OCI-LY7 (cell line): ENCODE measurements at regions not wholly inside any gene's neighbourhood (a gene's known extent, or its start where the extent isn't known, plus 50 kb on each side); places are given as distances from the start of the nearest gene placed in this dataset.
"Not testable (repeated sequence)": the region's sequence is repeated elsewhere in the genome, so short reads cannot be mapped to it uniquely, and the experiment has no call there.

Experiments used
- BruUV-seq: library from RNA; stranded (reverse); fragments of 400-500 nt; replicated peaks from 2 replicates; lab custom pipeline; 2021; lab: Mats Ljungman, UMichigan
- CTCF ChIA-PET: fragments of 300-600 bp; sonication (Branson Sonifier 250); formaldehyde crosslinking; loops from one replicate; lab custom pipeline; 2022; ENCODE audit warnings: antibody characterized with exemption; ENCODE audit not compliant: unreplicated experiment; lab: Charles Lee
- POLR2A ChIA-PET: fragments of 300-600 bp; sonication (Branson Sonifier 250); formaldehyde crosslinking; loops from one replicate; lab custom pipeline; 2022; ENCODE audit warnings: antibody characterized with exemption; lab: Charles Lee
- DNase-seq: peaks from one replicate; pipeline ENCODE4 v3.0.0-alpha.2; 2015; ENCODE audit warnings: low spot score
- H2AFZ ChIP-seq: fragments of 200-600 bp; sonication (generic), shearing (Covaris generic); 2 replicates; pipeline ENCODE4 v1.6.1; 2014; ENCODE audit warnings: mild to moderate bottlenecking, antibody characterized with exemption, low read length, moderate library complexity
- H3K27ac ChIP-seq: fragments of 200-600 bp; sonication (generic); 2 replicates; pipeline ENCODE4 v1.5.1; 2014; ENCODE audit warnings: mixed run types, low read depth, mild to moderate bottlenecking, moderate library complexity, low read length, inconsistent platforms; ENCODE audit not compliant: poor library complexity, severe bottlenecking
- H3K36me3 ChIP-seq: fragments of 200-600 bp; sonication (generic); 2 replicates; pipeline ENCODE4 v1.6.1; 2014; ENCODE audit warnings: mild to moderate bottlenecking, antibody characterized with exemption, low read length, moderate library complexity, mixed read lengths; ENCODE audit not compliant: insufficient read depth
- H3K4me1 ChIP-seq: fragments of 200-600 bp; sonication (generic); 2 replicates; pipeline ENCODE4 v1.5.1; 2014; ENCODE audit warnings: mild to moderate bottlenecking, low read length; ENCODE audit not compliant: insufficient read depth, poor library complexity, severe bottlenecking
- H3K4me2 ChIP-seq: fragments of 200-600 bp; sonication (generic); 2 replicates; pipeline ENCODE4 v1.6.1; 2014; ENCODE audit warnings: mild to moderate bottlenecking, low read length
- H3K4me3 ChIP-seq: fragments of 200-600 bp; sonication (generic); 2 replicates; pipeline ENCODE4 v1.5.1; 2014; ENCODE audit warnings: mild to moderate bottlenecking, low read depth, low read length; ENCODE audit not compliant: poor library complexity, severe bottlenecking
- H3K79me2 ChIP-seq: fragments of 200-600 bp; sonication (generic); 2 replicates; pipeline ENCODE4 v1.6.1; 2016; ENCODE audit warnings: low read depth, mild to moderate bottlenecking, low read length, moderate library complexity, mixed read lengths; ENCODE audit not compliant: insufficient read depth
- H3K9me2 ChIP-seq: fragments of 200-600 bp; sonication (generic); 2 replicates; pipeline ENCODE4 v1.6.1; 2016; ENCODE audit warnings: mild to moderate bottlenecking, low read length, mixed read lengths; ENCODE audit not compliant: insufficient read depth
- H3K9me3 ChIP-seq: fragments of 200-600 bp; sonication (generic); 2 replicates; pipeline ENCODE4 v1.6.1; 2014; ENCODE audit warnings: mild to moderate bottlenecking, mixed run types, low read length, mixed read lengths
- H4K20me1 ChIP-seq: fragments of 200-600 bp; sonication (generic); 2 replicates; pipeline ENCODE4 v1.6.1; 2014; ENCODE audit warnings: mild to moderate bottlenecking, antibody characterized with exemption, low read length, moderate library complexity, mixed read lengths; ENCODE audit not compliant: insufficient read depth
- CTCF ChIP-seq: fragments of 200-600 bp; sonication (generic); conservative IDR thresholded peaks from 2 replicates; pipeline ENCODE4 v1.5.1; 2014; ENCODE audit warnings: mild to moderate bottlenecking, antibody characterized with exemption, low read length, moderate library complexity, mixed read lengths
- EZH2phosphoT487 ChIP-seq: fragments of 200-600 bp; sonication (generic); IDR thresholded peaks from 2 replicates; pipeline ENCODE4 v1.6.1; 2018; ENCODE audit warnings: low read depth, borderline replicate concordance, mild to moderate bottlenecking, mixed run types, antibody characterized with exemption, low read length, moderate library complexity, mixed read lengths
- intact Hi-C: fragments of 100-400 bp; cut with micrococcal nuclease; formaldehyde crosslinking; loops from one replicate; pipeline ENCODE4 v1.10.0; 2022; ENCODE audit not compliant: unreplicated experiment

- no peak for DNase-seq
- CTCF ChIA-PET = no interaction called here
- no TSS peak for BruUV-seq
- no peak for TF ChIP-seq CTCF
- no peak for TF ChIP-seq EZH2phosphoT487
- H4K20me1 ChIP-seq = no peaks in the 10 kb centered on the region
- H3K4me3 ChIP-seq = no peak overlapping the region
- POLR2A ChIA-PET = no interaction called here
- H3K4me2 ChIP-seq = no peak overlapping the region
- H3K36me3 ChIP-seq = no peaks in the 10 kb centered on the region
- intact Hi-C loops = no loop called here
- H3K4me1 ChIP-seq = no peaks in the 10 kb centered on the region
- no peaks in the 10 kb centered on the region for H3K9me3 ChIP-seq
- H3K27ac ChIP-seq = no peak overlapping the region
- H3K9me2 ChIP-seq = no peaks in the 10 kb centered on the region
- no peak overlapping the region for H2AFZ ChIP-seq
- no peaks in the 10 kb centered on the region for H3K79me2 ChIP-seq
These were observed 196.4 kb upstream of the KIF2B start for GRCh38 chr17:53626286-53626685.

GRCh38 chr17:53619025-53619424, 203.7 kb upstream of the KIF2B start:
- Histone ChIP-seq H3K9me2 (no peaks in the 10 kb centered on the region), H4K20me1 (no peaks in the 10 kb centered on the region), H3K9me3 (no peaks in the 10 kb centered on the region), H3K4me1 (no peaks in the 10 kb centered on the region), H3K27ac (no peak overlapping the region), H2AFZ (no peak overlapping the region), H3K36me3 (no peaks in the 10 kb centered on the region), H3K79me2 (no peaks in the 10 kb centered on the region), H3K4me3 (no peak overlapping the region), H3K4me2 (no peak overlapping the region)
- no peak for DNase-seq
- ChIA-PET POLR2A (no interaction called here), CTCF (no interaction called here)
- TF ChIP-seq CTCF (no peak), EZH2phosphoT487 (no peak)
- BruUV-seq = no TSS peak
- intact Hi-C loops = no loop called here

- POLR2A ChIA-PET, H3K4me1 ChIP-seq, H4K20me1 ChIP-seq, H3K9me2 ChIP-seq, H3K27ac ChIP-seq, intact Hi-C loops, DNase-seq, H3K36me3 ChIP-seq, H3K79me2 ChIP-seq, CTCF ChIA-PET, H3K4me2 ChIP-seq, H3K9me3 ChIP-seq, H2AFZ ChIP-seq, H3K4me3 ChIP-seq, BruUV-seq: not testable (repeated sequence)
These were observed 214.5 kb upstream of the KIF2B start for GRCh38 chr17:53608208-53608607.
